Inferior parietal cortex (tissue), 1 donor: ENCODE measurements at regions not wholly inside any gene's neighbourhood (a gene's known extent, or its start where the extent isn't known, plus 50 kb on each side); places are given as distances from the start of the nearest gene placed in this dataset.

Experiments used
- DNase-seq: peaks from one replicate; pipeline ENCODE4 v3.0.0-alpha.2; 2016; ENCODE audit errors: extremely low spot score

- no peak for DNase-seq
These were observed 59.6 kb upstream of the CDH13 start for GRCh38 chr16:82567175-82567574.

- DNase-seq = no peak
These were observed 63.4 kb upstream of the CDH13 start for GRCh38 chr16:82563401-82563800.

GRCh38 chr16:82562183-82562683, 64.5 kb upstream of the CDH13 start:
- DNase-seq = no peak

- no peak for DNase-seq
These were observed 65.9 kb upstream of the CDH13 start for GRCh38 chr16:82560805-82561325.

DNA sequence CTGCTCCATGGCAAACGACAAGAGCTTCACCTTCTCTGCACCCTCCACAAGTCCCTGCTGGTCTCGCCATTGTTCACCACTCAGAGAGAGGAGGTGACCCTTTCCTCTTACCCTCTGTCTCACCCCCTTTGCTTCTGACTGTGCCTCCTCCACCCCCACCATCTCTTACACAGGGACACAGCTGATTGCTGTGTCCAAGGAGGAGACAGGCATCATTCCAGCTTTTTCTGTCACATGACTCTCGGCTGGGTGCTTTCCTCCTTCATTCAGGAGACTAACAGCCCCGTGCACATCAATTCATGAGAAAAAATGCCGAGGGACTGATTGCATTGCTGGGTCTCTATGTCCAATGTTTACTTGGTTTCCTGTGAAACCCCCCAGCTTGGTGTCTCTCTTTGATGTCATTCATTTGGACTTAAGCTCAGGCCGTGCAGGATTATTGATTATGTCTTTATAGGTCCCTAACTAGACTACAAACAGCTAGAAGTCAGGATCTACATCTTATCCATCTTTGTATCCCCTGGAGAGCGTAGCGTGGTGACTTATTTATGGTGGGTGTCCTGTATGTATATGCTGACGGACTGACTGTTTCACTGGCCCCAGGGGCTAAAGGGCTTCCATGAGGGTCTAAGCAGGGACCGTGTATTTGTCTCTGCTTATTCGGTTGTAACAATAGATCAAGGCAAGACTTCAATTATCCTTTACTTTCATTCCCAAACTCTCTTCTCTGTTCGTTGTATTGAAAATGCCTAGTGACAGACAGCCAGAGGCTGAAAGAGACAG, 82.2 kb upstream of the CDH13 start:
- peak; percentile 9 for DNase-seq

DNA sequence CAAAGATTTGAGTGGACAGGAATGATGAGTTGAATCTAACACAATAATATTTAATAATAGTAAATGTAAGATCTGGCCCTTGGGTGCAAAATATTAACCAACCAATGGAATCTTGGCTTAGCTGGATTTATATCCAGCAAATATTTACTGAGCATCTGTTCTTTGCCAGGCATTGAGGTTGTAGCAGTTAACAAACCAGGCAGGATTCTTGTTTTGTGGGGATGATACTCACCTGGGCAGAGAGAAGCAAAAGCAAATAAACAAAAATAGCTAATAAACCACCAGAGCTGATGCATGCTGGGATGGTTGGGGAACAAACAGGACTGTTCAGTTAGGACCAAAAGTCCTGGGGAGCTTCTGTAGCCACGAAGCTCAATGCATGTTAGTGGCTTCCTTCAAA, 84.1 kb upstream of the CDH13 start:
- no peak for DNase-seq

DNA sequence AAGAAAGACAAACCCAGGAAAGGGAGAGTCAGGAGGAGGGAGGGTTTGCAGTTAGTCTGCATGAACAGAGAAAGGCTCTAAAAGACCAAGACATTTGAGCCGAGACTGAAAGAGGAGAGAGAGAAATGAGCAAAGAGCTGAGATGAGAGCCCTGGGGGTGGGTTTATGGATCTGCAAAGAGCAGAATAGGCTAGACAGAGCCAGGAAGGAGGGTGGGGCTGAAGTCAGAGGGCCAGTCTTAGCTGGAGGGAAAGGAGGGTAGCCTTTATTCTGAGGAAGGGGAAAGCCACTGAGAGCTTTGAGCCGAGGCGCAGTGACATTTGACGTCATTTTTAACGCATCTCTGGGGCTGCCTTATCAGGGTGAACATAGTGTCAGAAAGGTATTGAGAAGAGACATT, 85.7 kb upstream of the CDH13 start:
- no peak for DNase-seq

DNA sequence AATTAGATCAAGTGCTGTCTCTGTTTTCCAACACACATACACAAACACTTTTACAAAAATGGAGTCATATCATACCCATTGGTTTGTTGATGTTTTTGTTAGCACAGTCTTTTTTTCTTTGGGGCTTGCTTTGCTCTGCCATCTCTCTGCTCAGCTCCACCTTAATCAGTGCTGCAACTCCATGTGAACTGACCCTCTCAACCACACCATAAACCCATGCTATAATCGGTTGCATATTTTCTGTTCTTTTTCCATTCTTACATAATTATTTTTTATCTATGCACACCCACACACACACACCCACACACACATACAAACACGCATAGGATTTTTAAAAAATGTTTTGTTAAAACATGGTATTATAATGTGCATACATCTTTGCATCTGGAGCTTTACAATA, 91.0 kb upstream of the CDH13 start:
- no peak for DNase-seq

- DNase-seq = no peak
These were observed 91.5 kb upstream of the CDH13 start for GRCh38 chr16:82535262-82535661.

DNA sequence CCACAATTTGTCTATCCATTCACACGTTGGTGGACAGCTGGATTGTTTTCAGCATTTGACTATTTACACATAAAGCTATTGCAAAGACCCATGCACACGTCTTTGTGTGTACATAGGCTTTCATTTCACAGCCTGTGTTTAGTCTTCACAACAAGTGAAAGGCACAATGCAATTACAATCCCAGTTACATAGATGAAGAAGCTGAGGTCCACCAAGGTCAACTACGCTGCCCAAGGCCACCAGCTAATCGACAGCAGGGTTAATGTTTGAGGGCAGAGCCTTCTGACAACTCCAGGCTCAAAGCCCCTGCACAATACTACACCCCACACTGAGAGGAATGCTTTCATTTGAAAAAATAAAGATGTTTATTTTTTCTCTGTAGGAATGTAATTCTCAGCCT, 93.6 kb upstream of the CDH13 start:
- DNase-seq = no peak

- DNase-seq = no peak
These were observed 95.9 kb upstream of the CDH13 start for GRCh38 chr16:82530883-82531282.

DNA sequence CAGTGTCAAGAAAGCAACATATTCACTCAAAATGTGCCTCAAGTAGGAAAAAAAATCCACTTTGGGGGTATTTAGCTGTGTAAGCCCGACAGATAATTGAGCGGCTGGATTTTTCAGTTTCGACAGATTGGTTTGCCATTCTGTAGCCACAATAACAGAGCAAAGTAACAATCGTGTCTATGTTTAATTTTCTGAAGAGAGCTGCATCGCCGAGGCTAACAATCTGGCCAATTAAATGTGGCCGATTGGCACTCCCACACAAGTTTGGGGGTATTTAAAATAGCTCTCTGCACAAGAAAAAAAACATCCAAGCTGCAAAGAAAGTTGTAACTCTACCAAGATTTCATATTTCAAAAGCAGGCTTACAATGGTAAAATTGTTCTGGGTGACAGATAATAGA, 99.7 kb upstream of the CDH13 start:
- DNase-seq = no peak

GRCh38 chr16:82524976-82525375, 101.8 kb upstream of the CDH13 start:
- DNase-seq = no peak

DNA sequence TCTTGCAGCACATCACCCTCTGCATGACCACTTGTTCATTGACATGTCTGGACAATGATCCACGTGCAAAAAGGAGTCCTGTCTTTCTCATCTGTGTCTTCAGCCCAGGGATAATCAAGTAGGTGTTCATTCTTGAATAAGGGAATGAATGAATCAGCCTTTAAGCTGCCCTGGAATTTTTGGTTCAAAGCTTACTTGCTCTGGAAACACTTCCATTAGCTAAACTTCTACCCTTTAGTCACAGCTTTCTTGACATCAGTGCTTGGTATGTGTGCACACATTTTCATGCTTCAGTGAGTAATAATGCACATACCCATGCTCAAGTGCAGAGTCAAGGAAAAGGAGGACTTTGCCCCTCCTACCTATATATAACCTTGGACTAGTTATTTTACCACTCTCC, 103.0 kb upstream of the CDH13 start:
- no peak for DNase-seq

GRCh38 chr16:82522026-82522425, 104.7 kb upstream of the CDH13 start:
- no peak for DNase-seq

DNA sequence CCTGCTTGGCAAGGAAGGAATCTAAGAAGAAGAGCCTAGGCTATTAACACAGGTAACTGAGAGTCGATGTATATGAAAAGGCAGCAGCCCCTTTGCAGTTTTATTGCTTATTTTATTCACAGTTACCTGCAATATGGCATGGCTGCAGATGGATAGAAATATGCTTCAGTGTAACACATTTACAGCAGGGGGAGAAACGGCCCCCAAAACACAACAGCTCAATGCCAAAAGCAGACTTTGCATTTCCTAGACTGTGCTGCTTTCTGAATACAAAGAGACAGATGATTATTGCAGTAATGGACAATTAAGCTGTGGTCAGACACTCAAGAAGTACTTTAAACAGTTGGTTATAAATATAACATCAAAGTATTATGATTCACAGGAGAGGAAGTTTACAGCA, 108.0 kb upstream of the CDH13 start:
- no peak for DNase-seq

DNA sequence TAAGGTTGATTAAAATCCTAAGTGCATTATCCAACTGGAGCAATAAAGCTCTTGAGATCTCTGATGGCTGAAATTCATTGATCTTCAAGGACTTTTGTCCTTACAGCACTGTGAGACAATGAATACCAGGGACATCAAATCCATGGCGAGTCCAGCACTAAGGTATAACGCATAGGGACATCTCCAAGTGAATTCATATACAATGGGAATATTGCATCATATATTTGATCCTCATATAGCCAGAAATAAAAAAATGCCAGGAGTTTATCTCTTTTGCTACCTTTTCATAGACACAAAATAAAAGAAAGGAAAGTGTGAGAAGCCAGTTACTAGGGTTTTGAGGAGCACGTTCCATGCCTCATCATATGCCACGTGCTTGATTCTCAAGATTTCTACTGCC, 112.5 kb upstream of the CDH13 start:
- no peak for DNase-seq

DNA sequence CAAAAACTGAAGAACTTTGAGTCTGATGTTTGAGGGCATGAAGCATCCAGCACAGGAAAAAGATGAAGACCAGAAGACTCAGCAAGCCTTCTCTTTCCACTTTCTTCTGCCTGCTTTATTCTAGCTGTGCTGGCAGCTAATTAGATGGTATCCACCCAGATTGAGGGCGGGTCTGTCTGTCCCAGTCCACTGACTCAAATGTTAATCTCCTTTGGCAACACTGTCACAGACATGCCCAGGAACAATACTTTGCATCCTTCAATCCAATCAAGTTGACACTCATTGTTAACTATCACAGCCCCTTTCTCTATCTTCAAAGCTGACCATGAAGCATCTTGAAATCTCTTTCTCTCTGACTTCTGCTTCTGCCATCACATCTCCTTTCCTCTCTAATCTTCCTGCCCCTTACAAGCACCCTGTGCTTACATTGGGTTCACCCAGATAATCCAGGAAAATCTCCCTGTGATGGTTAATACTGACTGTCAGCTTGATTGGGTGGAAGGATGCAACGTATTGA, 115.9 kb upstream of the CDH13 start:
- DNase-seq = no peak

- DNase-seq = peak; percentile 51
These were observed 116.9 kb upstream of the CDH13 start for GRCh38 chr16:82509691-82510430.

GRCh38 chr16:82506692-82507670, 119.8 kb upstream of the CDH13 start:
- DNase-seq = no peak

- DNase-seq = no peak
These were observed 121.9 kb upstream of the CDH13 start for GRCh38 chr16:82504836-82505235.

GRCh38 chr16:82499302-82499701, 127.5 kb upstream of the CDH13 start:
- DNase-seq = no peak
